Activated naive CD8-positive, alpha-beta T cell treated with anti-CD3 and anti-CD28 coated beads, Interleukin-2, amount 50 U/mL, for 24 hours (primary cell): ENCODE measurements at regions not wholly inside any gene's neighbourhood (a gene's known extent, or its start where the extent isn't known, plus 50 kb on each side); places are given as distances from the start of the nearest gene placed in this dataset.

Experiments used
- ATAC-seq: fragments of 150-1000 bp; cut with Tn5 transposase; one replicate; pipeline ENCODE4 v1.10.0; 2021
- DNase-seq: peaks from one replicate; pipeline ENCODE4 v3.0.0; 2021
- H3K27ac Mint-ChIP-seq: one replicate; pipeline ENCODE4 v1.8.0; 2021; ENCODE audit warnings: mild to moderate bottlenecking, mixed read lengths
- H3K27me3 Mint-ChIP-seq: one replicate; pipeline ENCODE4 v1.8.0; 2021; ENCODE audit warnings: mixed read lengths
- H3K36me3 Mint-ChIP-seq: one replicate; pipeline ENCODE4 v1.8.0; 2021; ENCODE audit warnings: low read depth, mixed read lengths
- H3K4me1 Mint-ChIP-seq: one replicate; pipeline ENCODE4 v1.8.0; 2021; ENCODE audit warnings: mixed read lengths
- H3K4me3 Mint-ChIP-seq: one replicate; pipeline ENCODE4 v1.8.0; 2021; ENCODE audit warnings: mild to moderate bottlenecking, moderate library complexity, mixed read lengths
- H3K9me3 Mint-ChIP-seq: one replicate; pipeline ENCODE4 v1.8.0; 2021; ENCODE audit warnings: mixed read lengths

GRCh38 chr11:86193297-86194095 is 51.1 kb upstream of the EED start:
- peak overlapping the region; percentile 85 for H3K27ac Mint-ChIP-seq
- DNase-seq, result peak; percentile 66
- no peaks in the 10 kb centered on the region for H3K9me3 Mint-ChIP-seq
- ATAC-seq, result peak; percentile 99
- peaks cover 28% of the 10 kb centered on the region for H3K4me1 Mint-ChIP-seq
- H3K36me3 Mint-ChIP-seq, result peaks cover 2% of the 10 kb centered on the region
- H3K27me3 Mint-ChIP-seq, result peaks cover 1% of the 10 kb centered on the region
- H3K4me3 Mint-ChIP-seq, result peak overlapping the region; percentile 71

GRCh38 chr11:86192519-86193257 is 51.9 kb upstream of the EED start:
- peak overlapping the region; percentile 85 for H3K27ac Mint-ChIP-seq
- DNase-seq, result no peak
- H3K4me3 Mint-ChIP-seq, result peak overlapping the region; percentile 71
- no peak for ATAC-seq
- H3K9me3 Mint-ChIP-seq, result no peaks in the 10 kb centered on the region
- peaks cover 28% of the 10 kb centered on the region for H3K4me1 Mint-ChIP-seq
- peaks cover 1% of the 10 kb centered on the region for H3K27me3 Mint-ChIP-seq
- H3K36me3 Mint-ChIP-seq, result peaks cover 2% of the 10 kb centered on the region

- no peak for DNase-seq
- H3K4me3 Mint-ChIP-seq, result no peak overlapping the region
- peaks cover 2% of the 10 kb centered on the region for H3K36me3 Mint-ChIP-seq
- H3K4me1 Mint-ChIP-seq, result peaks cover 28% of the 10 kb centered on the region
- H3K27ac Mint-ChIP-seq, result no peak overlapping the region
- peak; percentile 21 for ATAC-seq
- peaks cover 1% of the 10 kb centered on the region for H3K27me3 Mint-ChIP-seq
- H3K9me3 Mint-ChIP-seq, result no peaks in the 10 kb centered on the region
Observed at GRCh38 chr11:86191874-86192273, 52.7 kb upstream of the EED start.

- Mint-ChIP-seq H3K36me3 (no peaks in the 10 kb centered on the region), H3K9me3 (no peaks in the 10 kb centered on the region), H3K27me3 (no peaks in the 10 kb centered on the region), H3K27ac (no peak overlapping the region), H3K4me1 (peaks cover 6% of the 10 kb centered on the region), H3K4me3 (no peak overlapping the region)
- DNase-seq, result no peak
- no peak for ATAC-seq
Observed at GRCh38 chr11:86187027-86187426, 57.5 kb upstream of the EED start.

- ATAC-seq (no peak), DNase-seq (no peak)
- peaks cover 2% of the 10 kb centered on the region for H3K4me1 Mint-ChIP-seq
- no peak overlapping the region for H3K27ac Mint-ChIP-seq
- no peaks in the 10 kb centered on the region for H3K27me3 Mint-ChIP-seq
- no peak overlapping the region for H3K4me3 Mint-ChIP-seq
- no peaks in the 10 kb centered on the region for H3K9me3 Mint-ChIP-seq
- no peaks in the 10 kb centered on the region for H3K36me3 Mint-ChIP-seq
Observed at GRCh38 chr11:86186386-86186785, 58.2 kb upstream of the EED start.

GRCh38 chr11:86185381-86185750 is 59.2 kb upstream of the EED start:
- Mint-ChIP-seq H3K9me3 (no peaks in the 10 kb centered on the region), H3K27me3 (no peaks in the 10 kb centered on the region), H3K36me3 (no peaks in the 10 kb centered on the region), H3K27ac (no peak overlapping the region), H3K4me3 (no peak overlapping the region), H3K4me1 (peaks cover 2% of the 10 kb centered on the region)
- ATAC-seq (no peak), DNase-seq (no peak)

- H3K4me3 Mint-ChIP-seq, result no peak overlapping the region
- H3K9me3 Mint-ChIP-seq, result no peaks in the 10 kb centered on the region
- DNase-seq, result no peak
- peaks cover 3% of the 10 kb centered on the region for H3K4me1 Mint-ChIP-seq
- H3K27me3 Mint-ChIP-seq, result no peaks in the 10 kb centered on the region
- ATAC-seq, result no peak
- H3K27ac Mint-ChIP-seq, result no peak overlapping the region
- H3K36me3 Mint-ChIP-seq, result no peaks in the 10 kb centered on the region
Observed at GRCh38 chr11:86184728-86185380, 59.7 kb upstream of the EED start.

- DNase-seq (peak; percentile 54), ATAC-seq (peak; percentile 96)
- Mint-ChIP-seq H3K4me1 (peaks cover 11% of the 10 kb centered on the region), H3K9me3 (peaks cover 6% of the 10 kb centered on the region), H3K27me3 (no peaks in the 10 kb centered on the region), H3K36me3 (peaks cover 6% of the 10 kb centered on the region), H3K4me3 (no peak overlapping the region), H3K27ac (no peak overlapping the region)
Observed at GRCh38 chr11:86183694-86184093, 60.9 kb upstream of the EED start.

- no peaks in the 10 kb centered on the region for H3K27me3 Mint-ChIP-seq
- H3K27ac Mint-ChIP-seq, result no peak overlapping the region
- H3K36me3 Mint-ChIP-seq, result peaks cover 7% of the 10 kb centered on the region
- peak; percentile 76 for ATAC-seq
- DNase-seq, result peak; percentile 73
- peaks cover 6% of the 10 kb centered on the region for H3K9me3 Mint-ChIP-seq
- H3K4me3 Mint-ChIP-seq, result no peak overlapping the region
- H3K4me1 Mint-ChIP-seq, result peaks cover 13% of the 10 kb centered on the region
Observed at GRCh38 chr11:86182976-86183584, 61.5 kb upstream of the EED start.

GRCh38 chr11:86181379-86181778 is 63.2 kb upstream of the EED start:
- Mint-ChIP-seq H3K27me3 (no peaks in the 10 kb centered on the region), H3K36me3 (peaks cover 7% of the 10 kb centered on the region), H3K27ac (no peak overlapping the region), H3K4me1 (peaks cover 26% of the 10 kb centered on the region), H3K4me3 (no peak overlapping the region), H3K9me3 (peaks cover 6% of the 10 kb centered on the region)
- no peak for DNase-seq
- no peak for ATAC-seq

- no peak for DNase-seq
- no peak for ATAC-seq
Observed at GRCh38 chr11:86180851-86181250, 63.7 kb upstream of the EED start.

GRCh38 chr11:86180423-86180822 is 64.1 kb upstream of the EED start:
- DNase-seq (no peak), ATAC-seq (no peak)
- Mint-ChIP-seq H3K4me1 (peaks cover 36% of the 10 kb centered on the region), H3K27ac (no peak overlapping the region), H3K9me3 (peaks cover 6% of the 10 kb centered on the region), H3K36me3 (peaks cover 7% of the 10 kb centered on the region), H3K4me3 (no peak overlapping the region), H3K27me3 (no peaks in the 10 kb centered on the region)

More at GRCh38 chr11:86180851-86181250, 63.7 kb upstream of the EED start:
- peaks cover 7% of the 10 kb centered on the region for H3K36me3 Mint-ChIP-seq
- peaks cover 6% of the 10 kb centered on the region for H3K9me3 Mint-ChIP-seq
- H3K27ac Mint-ChIP-seq, result no peak overlapping the region
- no peak overlapping the region for H3K4me3 Mint-ChIP-seq
- no peaks in the 10 kb centered on the region for H3K27me3 Mint-ChIP-seq
- peaks cover 31% of the 10 kb centered on the region for H3K4me1 Mint-ChIP-seq

GRCh38 chr11:86179646-86180064 is 64.9 kb upstream of the EED start:
- ATAC-seq (no peak), DNase-seq (no peak)
- peaks cover 6% of the 10 kb centered on the region for H3K9me3 Mint-ChIP-seq
- peaks cover 7% of the 10 kb centered on the region for H3K36me3 Mint-ChIP-seq
- H3K27ac Mint-ChIP-seq, result no peak overlapping the region
- no peak overlapping the region for H3K4me3 Mint-ChIP-seq
- H3K27me3 Mint-ChIP-seq, result no peaks in the 10 kb centered on the region
- H3K4me1 Mint-ChIP-seq, result peaks cover 40% of the 10 kb centered on the region

GRCh38 chr11:86177302-86177701 is 67.3 kb upstream of the EED start:
- DNase-seq (no peak), ATAC-seq (no peak)
- H3K27ac Mint-ChIP-seq, result peak overlapping the region; percentile 84
- H3K4me3 Mint-ChIP-seq, result no peak overlapping the region
- H3K36me3 Mint-ChIP-seq, result peaks cover 7% of the 10 kb centered on the region
- peaks cover 6% of the 10 kb centered on the region for H3K9me3 Mint-ChIP-seq
- H3K27me3 Mint-ChIP-seq, result no peaks in the 10 kb centered on the region
- H3K4me1 Mint-ChIP-seq, result peaks cover 40% of the 10 kb centered on the region
